ENCODE measurements at regions not wholly inside any gene's neighbourhood (a gene's known extent, or its start where the extent isn't known, plus 50 kb on each side); places are given as distances from the start of the nearest gene placed in this dataset.

DNA sequence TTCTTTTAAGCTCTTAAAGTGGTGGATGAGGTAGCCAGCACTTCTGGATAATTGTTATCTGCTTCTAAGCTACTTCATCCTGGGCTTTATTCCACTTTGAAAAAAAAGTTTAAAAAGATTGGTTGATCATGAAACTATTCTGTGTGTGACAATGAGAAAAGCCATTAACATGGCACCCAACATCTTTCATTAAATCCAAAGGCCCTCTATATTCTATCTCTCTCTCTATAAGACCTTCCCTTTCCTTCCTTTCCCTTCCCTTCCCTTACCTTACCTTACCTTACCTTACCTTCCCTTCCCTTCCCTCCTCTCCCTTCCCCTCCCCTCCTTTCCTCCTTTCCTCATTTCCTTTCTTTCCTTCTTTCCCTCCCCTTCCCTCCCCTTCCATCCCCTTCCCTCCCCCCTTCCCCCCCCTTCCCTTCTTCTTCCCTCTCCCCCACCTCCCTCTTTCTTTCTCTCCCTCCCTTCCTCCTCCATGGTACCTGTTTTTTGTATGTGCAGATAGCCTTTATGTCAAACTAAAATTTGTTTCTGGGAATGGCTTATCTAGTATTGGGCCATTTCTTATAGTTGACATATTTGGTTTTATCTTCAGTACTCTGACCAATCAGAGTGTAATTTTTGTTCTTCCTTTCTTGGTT lies 218.7 kb downstream of the DKK1 start:
- Histone ChIP-seq H3K9me3 (no peaks in the 10 kb centered on the region), H3K27ac (no peak overlapping the region), H3K27me3 (no peaks in the 10 kb centered on the region), H3K4me1 (no peaks in the 10 kb centered on the region), H3K4me3 (no peak overlapping the region), H3K36me3 (no peaks in the 10 kb centered on the region)
- TF ChIP-seq CTCF (IDR thresholded peaks at IDR 0.05) = no peak
- intact Hi-C loops (cut with DNase I) = no loop called here
- no peak for ATAC-seq
- no peak for DNase-seq

- H3K9me3 ChIP-seq = no peaks in the 10 kb centered on the region
- H3K4me3 ChIP-seq = no peak overlapping the region
- no peak for TF ChIP-seq CTCF (IDR thresholded peaks at IDR 0.05)
- no peaks in the 10 kb centered on the region for H3K36me3 ChIP-seq
- no peaks in the 10 kb centered on the region for H3K4me1 ChIP-seq
- ATAC-seq (no peak), DNase-seq (no peak)
- no peak overlapping the region for H3K27ac ChIP-seq
- intact Hi-C loops (cut with DNase I) = no loop called here
- no peaks in the 10 kb centered on the region for H3K27me3 ChIP-seq
These were observed 219.9 kb downstream of the DKK1 start for GRCh38 chr10:52533986-52534385.

GRCh38 chr10:52539463-52539862 lies 225.4 kb downstream of the DKK1 start:
- TF ChIP-seq CTCF (IDR thresholded peaks at IDR 0.05) = no peak
- Histone ChIP-seq H3K36me3 (no peaks in the 10 kb centered on the region), H3K27me3 (no peaks in the 10 kb centered on the region), H3K4me3 (no peak overlapping the region), H3K9me3 (no peaks in the 10 kb centered on the region), H3K27ac (no peak overlapping the region), H3K4me1 (no peaks in the 10 kb centered on the region)
- DNase-seq (no peak), ATAC-seq (no peak)
- intact Hi-C loops (cut with DNase I) = no loop called here

DNA sequence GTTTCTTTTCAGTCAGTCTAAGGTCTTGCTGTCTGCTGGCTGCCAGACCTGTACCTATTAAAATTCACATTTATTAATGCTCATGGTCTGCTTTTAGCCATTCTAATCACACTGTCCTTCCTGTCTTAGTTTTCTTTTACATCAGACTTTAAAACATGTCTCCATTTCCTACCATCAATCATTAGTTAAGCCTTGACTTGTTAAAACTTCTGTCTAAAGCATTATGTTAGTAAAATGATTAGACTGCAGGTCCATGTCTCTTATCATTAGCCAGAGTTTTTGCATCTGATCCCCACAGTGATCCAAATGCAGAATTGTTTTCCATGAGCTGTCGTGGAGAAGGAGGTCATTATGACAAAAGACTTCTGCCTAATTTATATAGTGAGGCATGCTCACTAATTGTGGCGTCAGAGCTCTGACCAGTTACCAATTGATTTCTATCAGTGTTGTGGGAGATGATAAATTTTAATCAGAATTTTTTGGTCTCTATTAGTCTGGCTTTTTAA lies 226.5 kb downstream of the DKK1 start:
- no peak for ATAC-seq
- Histone ChIP-seq H3K36me3 (no peaks in the 10 kb centered on the region), H3K9me3 (no peaks in the 10 kb centered on the region), H3K27me3 (no peaks in the 10 kb centered on the region), H3K4me1 (no peaks in the 10 kb centered on the region), H3K4me3 (no peak overlapping the region), H3K27ac (no peak overlapping the region)
- intact Hi-C loops (cut with DNase I) = no loop called here
- no peak for TF ChIP-seq CTCF (IDR thresholded peaks at IDR 0.05)
- no peak for DNase-seq

DNA sequence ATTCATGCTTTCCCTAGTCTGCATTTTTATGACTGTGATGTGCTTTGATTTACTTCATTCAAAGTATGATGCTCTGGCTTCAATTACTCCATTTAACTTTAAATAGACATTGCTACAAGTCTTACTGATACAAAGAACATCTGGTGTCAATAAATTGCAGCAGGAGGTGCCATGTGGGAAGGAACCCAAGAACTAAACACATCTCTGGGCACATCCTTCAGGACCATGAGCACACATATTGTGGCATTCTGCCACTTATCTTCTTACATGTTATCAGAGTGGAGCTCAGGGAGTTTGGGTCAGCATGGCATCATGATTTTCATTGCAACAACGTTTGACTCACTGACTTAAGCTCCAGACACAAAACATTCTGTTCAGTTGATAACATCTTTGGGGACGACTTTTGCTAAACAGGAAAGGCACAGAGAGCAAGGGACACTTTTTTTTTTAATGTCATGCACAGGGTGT lies 227.0 kb downstream of the DKK1 start:
- no peaks in the 10 kb centered on the region for H3K9me3 ChIP-seq
- H3K4me1 ChIP-seq = no peaks in the 10 kb centered on the region
- no peak overlapping the region for H3K27ac ChIP-seq
- no peak overlapping the region for H3K4me3 ChIP-seq
- DNase-seq (no peak), ATAC-seq (no peak)
- no peaks in the 10 kb centered on the region for H3K36me3 ChIP-seq
- intact Hi-C loops (cut with DNase I) = no loop called here
- H3K27me3 ChIP-seq = no peaks in the 10 kb centered on the region
- TF ChIP-seq CTCF (IDR thresholded peaks at IDR 0.05) = no peak

DNA sequence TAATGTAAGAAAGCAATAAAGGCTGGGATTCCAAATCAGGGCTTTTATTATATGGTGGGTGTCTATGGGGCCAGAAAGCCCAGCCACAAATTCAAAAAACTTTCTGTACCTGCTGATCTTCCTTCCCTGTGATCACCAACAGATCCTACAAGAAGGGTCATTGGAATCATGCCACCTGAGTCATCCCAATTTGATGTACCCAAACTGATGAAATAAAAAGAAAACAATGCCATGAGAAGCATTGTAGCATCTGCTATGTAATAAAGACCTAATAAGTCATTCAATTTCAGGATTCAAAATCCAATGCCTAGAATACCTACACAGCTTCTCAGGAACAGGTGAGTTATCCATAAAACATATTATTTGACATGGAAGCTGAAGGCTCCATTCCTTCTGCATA lies 228.8 kb downstream of the DKK1 start:
- Histone ChIP-seq H3K9me3 (no peaks in the 10 kb centered on the region), H3K27ac (no peak overlapping the region), H3K4me3 (no peak overlapping the region), H3K27me3 (no peaks in the 10 kb centered on the region), H3K4me1 (no peaks in the 10 kb centered on the region), H3K36me3 (no peaks in the 10 kb centered on the region)
- ATAC-seq (no peak), DNase-seq (no peak)
- intact Hi-C loops (cut with DNase I) = no loop called here
- TF ChIP-seq CTCF (IDR thresholded peaks at IDR 0.05) = no peak

Measured in upper lobe of right lung (tissue), 1 donor.